ENCODE measurements at regions not wholly inside any gene's neighbourhood (a gene's known extent, or its start where the extent isn't known, plus 50 kb on each side); places are given as distances from the start of the nearest gene placed in this dataset.

- H3K27me3 ChIP-seq: no peaks in the 10 kb centered on the region
- peaks cover 0 to under 1% of the 10 kb centered on the region in 2 donors for H3K4me1 ChIP-seq
- no peak for DNase-seq (ENCODE audit: low spot score)
- H3K27ac ChIP-seq: no peak overlapping the region
- no peaks in the 10 kb centered on the region for H3K9me3 ChIP-seq
- H3K36me3 ChIP-seq: no peaks in the 10 kb centered on the region
- no peak overlapping the region for H3K4me3 ChIP-seq
- TF ChIP-seq, protein P1, sequence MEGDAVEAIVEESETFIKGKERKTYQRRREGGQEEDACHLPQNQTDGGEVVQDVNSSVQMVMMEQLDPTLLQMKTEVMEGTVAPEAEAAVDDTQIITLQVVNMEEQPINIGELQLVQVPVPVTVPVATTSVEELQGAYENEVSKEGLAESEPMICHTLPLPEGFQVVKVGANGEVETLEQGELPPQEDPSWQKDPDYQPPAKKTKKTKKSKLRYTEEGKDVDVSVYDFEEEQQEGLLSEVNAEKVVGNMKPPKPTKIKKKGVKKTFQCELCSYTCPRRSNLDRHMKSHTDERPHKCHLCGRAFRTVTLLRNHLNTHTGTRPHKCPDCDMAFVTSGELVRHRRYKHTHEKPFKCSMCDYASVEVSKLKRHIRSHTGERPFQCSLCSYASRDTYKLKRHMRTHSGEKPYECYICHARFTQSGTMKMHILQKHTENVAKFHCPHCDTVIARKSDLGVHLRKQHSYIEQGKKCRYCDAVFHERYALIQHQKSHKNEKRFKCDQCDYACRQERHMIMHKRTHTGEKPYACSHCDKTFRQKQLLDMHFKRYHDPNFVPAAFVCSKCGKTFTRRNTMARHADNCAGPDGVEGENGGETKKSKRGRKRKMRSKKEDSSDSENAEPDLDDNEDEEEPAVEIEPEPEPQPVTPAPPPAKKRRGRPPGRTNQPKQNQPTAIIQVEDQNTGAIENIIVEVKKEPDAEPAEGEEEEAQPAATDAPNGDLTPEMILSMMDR (IDR thresholded peaks at IDR 0.05): no peak
Observed at GRCh38 chr5:115360046-115360685, 63.7 kb upstream of the CCDC112 start.

DNA sequence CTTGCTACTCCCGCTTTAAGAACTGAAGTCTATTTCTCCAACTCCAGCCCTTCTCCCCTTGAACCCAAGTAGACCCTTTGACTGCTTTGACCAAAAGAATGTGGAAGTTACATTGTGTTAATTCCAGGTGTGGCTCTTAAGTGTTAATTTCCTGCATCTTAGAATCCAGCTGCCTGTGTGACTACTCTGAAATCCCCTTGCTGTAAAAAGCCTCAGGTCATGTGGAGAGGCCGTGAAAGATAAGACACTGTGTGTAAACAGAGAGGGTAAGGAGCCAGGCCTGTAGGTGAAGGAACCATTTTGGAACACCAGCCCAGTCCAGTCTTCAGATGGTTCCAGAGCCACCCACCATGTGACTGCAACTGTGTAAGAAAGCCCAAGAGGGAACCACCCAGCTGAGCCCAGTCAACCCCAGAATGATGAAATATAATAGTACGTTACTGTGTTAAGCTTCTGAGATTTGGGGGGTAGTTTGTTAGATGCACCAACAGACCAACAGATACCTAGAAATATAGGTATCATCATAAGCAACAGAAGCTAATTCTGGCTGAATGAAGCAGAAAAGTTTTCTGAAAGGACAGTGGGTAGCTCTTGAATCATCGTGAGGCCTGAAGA is 59.4 kb upstream of the CCDC112 start:
- H3K27ac ChIP-seq: no peak overlapping the region
- no peaks in the 10 kb centered on the region for H3K27me3 ChIP-seq
- no peaks in the 10 kb centered on the region for H3K36me3 ChIP-seq
- no peaks in the 10 kb centered on the region for H3K4me1 ChIP-seq
- TF ChIP-seq, protein P1 (IDR thresholded peaks at IDR 0.05): no peak
- no peak for DNase-seq (ENCODE audit: low spot score)
- peaks cover 0 to 4% of the 10 kb centered on the region in 2 donors for H3K9me3 ChIP-seq
- H3K4me3 ChIP-seq: no peak overlapping the region

- no peak for DNase-seq (ENCODE audit: low spot score)
- no peaks in the 10 kb centered on the region for H3K4me1 ChIP-seq
Observed at GRCh38 chr5:115355095-115355494, 58.6 kb upstream of the CCDC112 start.

GRCh38 chr5:115354246-115354645 is 57.8 kb upstream of the CCDC112 start:
- TF ChIP-seq, protein P1 (IDR thresholded peaks at IDR 0.05): no peak
- Histone ChIP-seq H3K9me3 (peaks cover 0 to 4% of the 10 kb centered on the region in 2 donors), H3K36me3 (no peaks in the 10 kb centered on the region), H3K4me1 (peaks cover 0 to under 1% of the 10 kb centered on the region in 2 donors), H3K27me3 (no peaks in the 10 kb centered on the region), H3K27ac (no peak overlapping the region), H3K4me3 (no peak overlapping the region)
- DNase-seq (ENCODE audit: low spot score): no peak

More at GRCh38 chr5:115355095-115355494, 58.6 kb upstream of the CCDC112 start:
- no peak overlapping the region for H3K27ac ChIP-seq
- H3K4me3 ChIP-seq: no peak overlapping the region
- TF ChIP-seq, protein P1 (IDR thresholded peaks at IDR 0.05): no peak
- H3K36me3 ChIP-seq: no peaks in the 10 kb centered on the region
- peaks cover 0 to 4% of the 10 kb centered on the region in 2 donors for H3K9me3 ChIP-seq
- no peaks in the 10 kb centered on the region for H3K27me3 ChIP-seq

GRCh38 chr5:115352571-115352970 is 56.1 kb upstream of the CCDC112 start:
- H3K4me3 ChIP-seq: no peak overlapping the region
- peaks cover 0 to 4% of the 10 kb centered on the region in 2 donors for H3K4me1 ChIP-seq
- no peaks in the 10 kb centered on the region for H3K36me3 ChIP-seq
- peaks cover 0 to 4% of the 10 kb centered on the region in 2 donors for H3K9me3 ChIP-seq
- no peak overlapping the region for H3K27ac ChIP-seq
- no peaks in the 10 kb centered on the region for H3K27me3 ChIP-seq
- DNase-seq (ENCODE audit: low spot score): no peak
- TF ChIP-seq, protein P1 (IDR thresholded peaks at IDR 0.05): no peak
